ENCODE measurements at regions not wholly inside any gene's neighbourhood (a gene's known extent, or its start where the extent isn't known, plus 50 kb on each side); places are given as distances from the start of the nearest gene placed in this dataset.

GRCh38 chr1:38331496-38332210, 285.1 kb upstream of the POU3F1 start:
- peaks cover 0 to 6% (median 0%) of the 10 kb centered on the region in 4 donors for H3K27me3 ChIP-seq (ENCODE audit: control insufficient read depth in 4 of 4, insufficient read depth in 4 of 4, low read length in 3 of 4)
- H3K36me3 ChIP-seq (ENCODE audit: control insufficient read depth in 4 of 4, insufficient read depth in 3 of 4, low read depth in 1 of 4, low read length in 3 of 4) = no peaks in the 10 kb centered on the region
- no peak overlapping the region for H3K27ac ChIP-seq (ENCODE audit: low read depth in 1 of 2, low read length in 2 of 2)
- H3K9ac ChIP-seq (ENCODE audit: low read depth in 1 of 2, low read length in 2 of 2) = no peak overlapping the region
- H3K4me3 ChIP-seq (ENCODE audit: low read depth in 1 of 3, low read length in 3 of 3) = no peak overlapping the region
- 62% methylated on average over 2 of the region's 2 CpGs for WGBS
- no peak for DNase-seq (ENCODE audit: low spot score)
- peaks cover 0 to 3% (median 0%) of the 10 kb centered on the region in 4 donors for H3K4me1 ChIP-seq (ENCODE audit: control insufficient read depth in 4 of 4, insufficient read depth in 4 of 4, low read length in 3 of 4)
- no peaks in the 10 kb centered on the region for H3K9me3 ChIP-seq (ENCODE audit: control insufficient read depth in 4 of 4, low read length in 3 of 4)
- TF ChIP-seq HNF4G (IDR thresholded peaks at IDR 0.05) (no peak), REST (IDR thresholded peaks at IDR 0.05) (no peak), MAX (IDR thresholded peaks at IDR 0.05) (no peak), EGR1 (IDR thresholded peaks at IDR 0.05; ENCODE audit: low read depth in 2 of 2) (no peak), RXRA (IDR thresholded peaks at IDR 0.05) (no peak), SP1 (IDR thresholded peaks at IDR 0.05) (no peak), RAD21 (IDR thresholded peaks at IDR 0.05) (no peak), GABPA (IDR thresholded peaks at IDR 0.05 in 1 of 2, conservative IDR thresholded peaks at IDR 0.05 in 1 of 2) (no peak), ATF3 (IDR thresholded peaks at IDR 0.05) (no peak), HNF4A (conservative IDR thresholded peaks at IDR 0.05) (no peak), ZBTB33 (IDR thresholded peaks at IDR 0.05) (no peak), FOXA1 (IDR thresholded peaks at IDR 0.05) (no peak), TAF1 (conservative IDR thresholded peaks at IDR 0.05) (no peak), YY1 (IDR thresholded peaks at IDR 0.05) (no peak), CTCF (IDR thresholded peaks at IDR 0.05; ENCODE audit: low read depth, low read length, missing input control) (no peak), JUND (IDR thresholded peaks at IDR 0.05) (no peak), FOXA2 (IDR thresholded peaks at IDR 0.05) (no peak)

All from liver (tissue), 8 donors.